Muscle of leg (tissue), 3 donors: ENCODE measurements at regions not wholly inside any gene's neighbourhood (a gene's known extent, or its start where the extent isn't known, plus 50 kb on each side); places are given as distances from the start of the nearest gene placed in this dataset.

Experiments used
- DNase-seq: peaks from one replicate; pipeline ENCODE4 v3.0.0; 2013
- H3K27ac ChIP-seq: one replicate; pipeline ENCODE4 v1.5.1; 2013; ENCODE audit warnings: mild to moderate bottlenecking, low read length, control low read depth
- H3K27me3 ChIP-seq: one replicate; pipeline ENCODE4 v1.6.1; 2013; ENCODE audit warnings: low read length; ENCODE audit not compliant: control insufficient read depth, insufficient read depth
- H3K36me3 ChIP-seq: one replicate; pipeline ENCODE4 v1.6.1; 2013; ENCODE audit warnings: low read length; ENCODE audit not compliant: control insufficient read depth, insufficient read depth
- H3K4me1 ChIP-seq: one replicate; pipeline ENCODE4 v1.6.1; 2013; ENCODE audit warnings: low read length; ENCODE audit not compliant: control insufficient read depth, insufficient read depth
- H3K4me3 ChIP-seq: one replicate; pipeline ENCODE4 v1.5.1; 2013; ENCODE audit warnings: low read length, control low read depth
- H3K9me3 ChIP-seq: replicated peaks from 2 replicates; pipeline ENCODE4 v1.6.1; 2013; ENCODE audit warnings: low read depth, low read length; ENCODE audit not compliant: control insufficient read depth
- WGBS: methylation state at CpG from one replicate; pipeline ENCODE4 v1.1.5; 2013; ENCODE audit warnings: missing lambda C conversion rate; ENCODE audit not compliant: insufficient coverage; 5-methylcytosine and 5-hydroxymethylcytosine counted together

- H3K36me3 ChIP-seq, result no peaks in the 10 kb centered on the region
- H3K4me1 ChIP-seq, result no peaks in the 10 kb centered on the region
- no peaks in the 10 kb centered on the region for H3K9me3 ChIP-seq
- H3K27ac ChIP-seq, result no peak overlapping the region
- H3K4me3 ChIP-seq, result no peak overlapping the region
- no peak for DNase-seq
- WGBS, result 70% methylated on average over 2 of the region's 5 CpGs
- H3K27me3 ChIP-seq, result no peaks in the 10 kb centered on the region
These were observed 71.7 kb upstream of the PMFBP1 start for GRCh38 chr16:72243621-72244020.

GRCh38 chr16:72242757-72243156, 70.8 kb upstream of the PMFBP1 start:
- no peak for DNase-seq
- H3K4me3 ChIP-seq, result no peak overlapping the region
- no peak overlapping the region for H3K27ac ChIP-seq
- H3K9me3 ChIP-seq, result no peaks in the 10 kb centered on the region
- no peaks in the 10 kb centered on the region for H3K27me3 ChIP-seq
- 64% methylated on average over 3 of the region's 4 CpGs for WGBS
- H3K4me1 ChIP-seq, result no peaks in the 10 kb centered on the region
- H3K36me3 ChIP-seq, result no peaks in the 10 kb centered on the region

GRCh38 chr16:72241930-72242329, 70.0 kb upstream of the PMFBP1 start:
- Histone ChIP-seq H3K27me3 (no peaks in the 10 kb centered on the region), H3K36me3 (no peaks in the 10 kb centered on the region), H3K9me3 (no peaks in the 10 kb centered on the region), H3K4me1 (no peaks in the 10 kb centered on the region), H3K27ac (no peak overlapping the region), H3K4me3 (no peak overlapping the region)
- DNase-seq, result peak; percentile 49
- WGBS, result 22% methylated on average over 3 of the region's 7 CpGs

GRCh38 chr16:72241008-72241407, 69.1 kb upstream of the PMFBP1 start:
- H3K27ac ChIP-seq, result no peak overlapping the region

GRCh38 chr16:72240466-72240865, 68.5 kb upstream of the PMFBP1 start:
- Histone ChIP-seq H3K4me1 (no peaks in the 10 kb centered on the region), H3K36me3 (no peaks in the 10 kb centered on the region), H3K27ac (no peak overlapping the region), H3K4me3 (no peak overlapping the region), H3K9me3 (no peaks in the 10 kb centered on the region), H3K27me3 (no peaks in the 10 kb centered on the region)
- no CpG with 5 or more reads among the region's 2 CpGs for WGBS
- DNase-seq, result no peak

More at GRCh38 chr16:72241008-72241407, 69.1 kb upstream of the PMFBP1 start:
- 0% methylated on average over 1 of the region's 1 CpG for WGBS
- no peak for DNase-seq
- Histone ChIP-seq H3K27me3 (no peaks in the 10 kb centered on the region), H3K9me3 (no peaks in the 10 kb centered on the region), H3K4me1 (no peaks in the 10 kb centered on the region), H3K4me3 (no peak overlapping the region), H3K36me3 (no peaks in the 10 kb centered on the region)

- H3K4me1 ChIP-seq, result no peaks in the 10 kb centered on the region
- no CpG with 5 or more reads among the region's 2 CpGs for WGBS
- no peaks in the 10 kb centered on the region for H3K36me3 ChIP-seq
- no peaks in the 10 kb centered on the region for H3K27me3 ChIP-seq
- no peaks in the 10 kb centered on the region for H3K9me3 ChIP-seq
- H3K4me3 ChIP-seq, result no peak overlapping the region
- DNase-seq, result no peak
- no peak overlapping the region for H3K27ac ChIP-seq
These were observed 64.9 kb upstream of the PMFBP1 start for GRCh38 chr16:72236866-72237265.

GRCh38 chr16:72234387-72234786, 62.4 kb upstream of the PMFBP1 start:
- H3K4me3 ChIP-seq, result no peak overlapping the region
- H3K9me3 ChIP-seq, result no peaks in the 10 kb centered on the region
- no peaks in the 10 kb centered on the region for H3K36me3 ChIP-seq
- H3K27me3 ChIP-seq, result no peaks in the 10 kb centered on the region
- 83% methylated on average over 2 of the region's 5 CpGs for WGBS
- no peak overlapping the region for H3K27ac ChIP-seq
- no peaks in the 10 kb centered on the region for H3K4me1 ChIP-seq
- DNase-seq, result no peak

- Histone ChIP-seq H3K27me3 (no peaks in the 10 kb centered on the region), H3K36me3 (no peaks in the 10 kb centered on the region), H3K9me3 (no peaks in the 10 kb centered on the region), H3K4me3 (no peak overlapping the region), H3K4me1 (no peaks in the 10 kb centered on the region), H3K27ac (no peak overlapping the region)
- no peak for DNase-seq
- WGBS, result 100% methylated on average over 1 of the region's 8 CpGs
These were observed 56.1 kb upstream of the PMFBP1 start for GRCh38 chr16:72228014-72228413.

GRCh38 chr16:72226136-72226535, 54.2 kb upstream of the PMFBP1 start:
- H3K27me3 ChIP-seq, result no peaks in the 10 kb centered on the region
- 100% methylated on average over 2 of the region's 3 CpGs for WGBS

GRCh38 chr16:72224260-72224768, 52.4 kb upstream of the PMFBP1 start:
- Histone ChIP-seq H3K36me3 (no peaks in the 10 kb centered on the region), H3K27me3 (no peaks in the 10 kb centered on the region), H3K9me3 (no peaks in the 10 kb centered on the region), H3K27ac (no peak overlapping the region), H3K4me3 (no peak overlapping the region), H3K4me1 (no peaks in the 10 kb centered on the region)
- DNase-seq, result no peak
- 80% methylated on average over 5 of the region's 6 CpGs for WGBS

More at GRCh38 chr16:72226136-72226535, 54.2 kb upstream of the PMFBP1 start:
- no peak for DNase-seq
- no peaks in the 10 kb centered on the region for H3K4me1 ChIP-seq
- no peaks in the 10 kb centered on the region for H3K9me3 ChIP-seq
- H3K36me3 ChIP-seq, result no peaks in the 10 kb centered on the region
- no peak overlapping the region for H3K27ac ChIP-seq
- H3K4me3 ChIP-seq, result no peak overlapping the region

- Histone ChIP-seq H3K9me3 (no peaks in the 10 kb centered on the region), H3K4me3 (no peak overlapping the region), H3K27me3 (no peaks in the 10 kb centered on the region), H3K36me3 (no peaks in the 10 kb centered on the region), H3K4me1 (no peaks in the 10 kb centered on the region), H3K27ac (no peak overlapping the region)
- DNase-seq, result no peak
- no CpG with 5 or more reads among the region's 2 CpGs for WGBS
These were observed 50.5 kb upstream of the PMFBP1 start for GRCh38 chr16:72222503-72222902.
